Amygdala (tissue), 56 donors: ENCODE measurements at regions not wholly inside any gene's neighbourhood (a gene's known extent, or its start where the extent isn't known, plus 50 kb on each side); places are given as distances from the start of the nearest gene placed in this dataset.

Experiments
- DNase-seq, 56 donors: peaks; one replicate each; lab custom pipeline; 2025; lab: John Stamatoyannopoulos, UW

DNA sequence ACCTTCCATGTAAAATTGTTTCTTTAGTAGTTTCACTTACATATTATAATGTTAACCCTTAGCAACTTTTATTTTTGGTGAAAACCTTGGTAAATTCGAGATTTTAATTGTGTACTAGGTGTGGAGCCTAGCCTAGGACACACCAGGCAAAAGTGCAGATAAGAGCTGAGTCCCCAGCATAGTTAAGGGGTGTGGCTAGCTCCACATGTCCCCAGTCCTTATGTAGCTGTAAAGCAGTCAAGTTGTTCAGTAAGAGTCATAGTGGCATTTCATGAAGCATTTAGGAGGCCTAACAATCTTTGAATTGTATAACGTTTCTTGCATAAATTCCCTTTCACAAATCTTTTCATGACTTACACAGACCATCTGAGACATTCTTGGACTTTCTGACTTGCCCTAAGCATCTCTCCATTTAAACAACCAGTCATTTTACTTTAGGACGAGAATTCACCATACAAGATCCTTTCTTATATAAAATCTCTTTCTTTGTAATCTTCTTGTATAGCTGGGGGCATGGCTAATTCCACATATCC is 53.8 kb upstream of the INHBA start:
- DNase-seq = no peak

DNA sequence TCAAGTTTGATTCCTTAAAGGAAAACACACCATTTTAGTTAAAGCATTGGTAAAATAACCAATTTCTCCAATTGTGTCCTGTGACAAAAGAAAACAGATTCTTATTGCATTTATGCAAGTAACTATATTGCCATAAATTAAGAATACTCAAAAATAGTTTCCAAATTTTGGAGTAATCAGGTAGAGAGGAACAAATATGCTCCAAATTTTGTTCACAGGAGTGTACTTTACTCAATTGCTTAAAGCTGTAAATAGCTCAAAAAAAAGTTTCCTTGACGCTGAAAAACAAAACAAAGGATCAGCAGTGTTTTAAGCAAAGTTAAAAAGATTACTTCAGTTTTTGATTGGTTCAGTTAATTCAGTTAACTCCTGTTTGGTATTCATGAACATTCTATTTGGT is 52.2 kb upstream of the INHBA start:
- no peak for DNase-seq

DNA sequence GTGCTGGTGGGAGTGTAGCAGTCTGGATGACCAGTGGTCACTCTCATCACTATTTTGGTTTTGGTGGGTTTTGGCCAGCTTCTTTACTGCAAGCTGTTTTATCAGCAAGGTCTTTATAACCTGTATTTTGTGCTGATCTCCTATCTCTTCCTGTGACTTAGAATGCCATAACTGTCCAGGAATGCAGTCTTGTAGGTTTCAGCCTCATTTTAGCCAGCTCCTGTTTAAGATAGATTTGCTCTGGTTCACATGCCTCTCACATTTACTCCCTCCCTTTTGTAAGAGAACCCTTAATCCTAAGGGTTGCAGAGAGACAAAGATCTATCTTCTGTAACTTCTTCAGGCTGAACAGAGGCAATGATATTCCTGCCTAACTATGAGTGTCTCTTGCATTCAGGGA is 51.2 kb upstream of the INHBA start:
- DNase-seq = no peak
